OCI-LY1 (cell line): ENCODE measurements at regions not wholly inside any gene's neighbourhood (a gene's known extent, or its start where the extent isn't known, plus 50 kb on each side); places are given as distances from the start of the nearest gene placed in this dataset.

Source experiments
- CTCF ChIP-seq: fragments of 200-600 bp; sonication (generic), shearing (Covaris generic); IDR thresholded peaks from 2 replicates; pipeline ENCODE4 v1.5.1; 2017; ENCODE audit warnings: mild to moderate bottlenecking, antibody characterized with exemption, low read length, moderate library complexity, mixed read lengths
- EZH2 ChIP-seq: fragments of 200-600 bp; sonication (generic), shearing (Covaris generic); IDR thresholded peaks from 2 replicates; pipeline ENCODE4 v1.8.0; 2017; ENCODE audit warnings: borderline replicate concordance, mixed run types, mild to moderate bottlenecking, antibody characterized with exemption, low read length, moderate library complexity, mixed read lengths

- no peak for TF ChIP-seq CTCF
- TF ChIP-seq EZH2, result no peak
These were observed 539.2 kb downstream of the CDH26 start for GRCh38 chr20:60497298-60498035.
